ENCODE measurements at regions not wholly inside any gene's neighbourhood (a gene's known extent, or its start where the extent isn't known, plus 50 kb on each side); places are given as distances from the start of the nearest gene placed in this dataset.

- Histone ChIP-seq H3K36me3 (no peaks in the 10 kb centered on the region), H3K27ac (no peak overlapping the region), H3K4me3 (no peak overlapping the region), H3K9me3 (no peaks in the 10 kb centered on the region), H3K4me1 (no peaks in the 10 kb centered on the region), H3K27me3 (no peaks in the 10 kb centered on the region)
- ATAC-seq: no peak
- 88 to 89% methylated on average over 5 of the region's 5 CpGs for WGBS, 2 donors (ENCODE audit: low coverage in 1 of 2)
- TF ChIP-seq CTCF (IDR thresholded peaks at IDR 0.05) (no peak), POLR2A (IDR thresholded peaks at IDR 0.05) (no peak), EP300 (IDR thresholded peaks at IDR 0.05) (no peak), POLR2AphosphoS5 (IDR thresholded peaks at IDR 0.05) (no peak)
Observed at GRCh38 chr12:92008345-92008744, 137.3 kb downstream of the BTG1 start.

GRCh38 chr12:92007787-92008186 is 137.9 kb downstream of the BTG1 start:
- Histone ChIP-seq H3K36me3 (no peaks in the 10 kb centered on the region), H3K4me3 (no peak overlapping the region), H3K27me3 (no peaks in the 10 kb centered on the region), H3K27ac (no peak overlapping the region), H3K9me3 (no peaks in the 10 kb centered on the region), H3K4me1 (no peaks in the 10 kb centered on the region)
- TF ChIP-seq POLR2A (IDR thresholded peaks at IDR 0.05): no peak
- no peak for TF ChIP-seq EP300 (IDR thresholded peaks at IDR 0.05)
- no peak for TF ChIP-seq CTCF (IDR thresholded peaks at IDR 0.05)
- no peak for TF ChIP-seq POLR2AphosphoS5 (IDR thresholded peaks at IDR 0.05)
- ATAC-seq: no peak
- 90 to 100% methylated on average over 1 to 7 of the region's 9 CpGs for WGBS, 2 donors (ENCODE audit: low coverage in 1 of 2)

- H3K4me3 ChIP-seq: no peak overlapping the region
- no peak for ATAC-seq
- no peaks in the 10 kb centered on the region for H3K4me1 ChIP-seq
- no peaks in the 10 kb centered on the region for H3K36me3 ChIP-seq
- H3K27me3 ChIP-seq: no peaks in the 10 kb centered on the region
- no peak overlapping the region for H3K27ac ChIP-seq
- 53 to 68% methylated on average over 3 of the region's 3 CpGs for WGBS, 2 donors (ENCODE audit: low coverage in 1 of 2)
- TF ChIP-seq CTCF (IDR thresholded peaks at IDR 0.05) (no peak), POLR2A (IDR thresholded peaks at IDR 0.05) (no peak), POLR2AphosphoS5 (IDR thresholded peaks at IDR 0.05) (no peak), EP300 (IDR thresholded peaks at IDR 0.05) (no peak)
- no peaks in the 10 kb centered on the region for H3K9me3 ChIP-seq
Observed at GRCh38 chr12:92003701-92004100, 141.9 kb downstream of the BTG1 start.

GRCh38 chr12:92002673-92003382 is 142.8 kb downstream of the BTG1 start:
- Histone ChIP-seq H3K27me3 (no peaks in the 10 kb centered on the region), H3K36me3 (no peaks in the 10 kb centered on the region), H3K4me1 (no peaks in the 10 kb centered on the region), H3K9me3 (no peaks in the 10 kb centered on the region), H3K27ac (no peak overlapping the region), H3K4me3 (no peak overlapping the region)
- TF ChIP-seq EP300 (IDR thresholded peaks at IDR 0.05) (no peak), POLR2AphosphoS5 (IDR thresholded peaks at IDR 0.05) (no peak), CTCF (IDR thresholded peaks at IDR 0.05) (no peak), POLR2A (IDR thresholded peaks at IDR 0.05) (no peak)
- ATAC-seq: no peak
- 46 to 90% methylated on average over 3 to 5 of the region's 5 CpGs for WGBS, 2 donors (ENCODE audit: low coverage in 1 of 2)

GRCh38 chr12:92002195-92002649 is 143.4 kb downstream of the BTG1 start:
- WGBS, 2 donors (ENCODE audit: low coverage in 1 of 2): 84 to 90% methylated on average over 1 of the region's 1 CpG

More at GRCh38 chr12:92002195-92002649, 143.4 kb downstream of the BTG1 start:
- Histone ChIP-seq H3K9me3 (no peaks in the 10 kb centered on the region), H3K4me1 (no peaks in the 10 kb centered on the region), H3K27ac (no peak overlapping the region), H3K27me3 (no peaks in the 10 kb centered on the region), H3K4me3 (no peak overlapping the region), H3K36me3 (no peaks in the 10 kb centered on the region)
- no peak for ATAC-seq
- TF ChIP-seq POLR2AphosphoS5 (IDR thresholded peaks at IDR 0.05) (no peak), CTCF (IDR thresholded peaks at IDR 0.05) (no peak), EP300 (IDR thresholded peaks at IDR 0.05) (no peak), POLR2A (IDR thresholded peaks at IDR 0.05) (no peak)
